GM12891 (cell line): ENCODE measurements at regions not wholly inside any gene's neighbourhood (a gene's known extent, or its start where the extent isn't known, plus 50 kb on each side); places are given as distances from the start of the nearest gene placed in this dataset.

Experiments used
- POLR2A ChIP-seq: IDR thresholded peaks from 2 replicates; pipeline ENCODE4 v1.6.1; 2011; ENCODE audit warnings: low read depth, low read length, control low read depth
- POLR2AphosphoS5 ChIP-seq: IDR thresholded peaks from 2 replicates; pipeline ENCODE4 v1.6.1; 2011; ENCODE audit warnings: low read depth, low read length, control low read depth
- POU2F2 ChIP-seq: IDR thresholded peaks from 2 replicates; pipeline ENCODE4 v1.6.1; 2011; ENCODE audit warnings: low read depth, mild to moderate bottlenecking, control low read depth, low read length, moderate library complexity
- SPI1 ChIP-seq: IDR thresholded peaks from 2 replicates; pipeline ENCODE4 v1.6.1; 2011; ENCODE audit warnings: low read depth, low read length, control low read depth
- TAF1 ChIP-seq: IDR thresholded peaks from 2 replicates; pipeline ENCODE4 v1.6.1; 2011; ENCODE audit warnings: low read depth, low read length, control low read depth

GRCh38 chr6:54640911-54641310 is 205.7 kb upstream of the FAM83B start:
- TF ChIP-seq POLR2A, result no peak
- no peak for TF ChIP-seq SPI1
- TF ChIP-seq TAF1, result no peak
- no peak for TF ChIP-seq POLR2AphosphoS5
- TF ChIP-seq POU2F2, result no peak
